K562 (cell line): ENCODE measurements at regions not wholly inside any gene's neighbourhood (a gene's known extent, or its start where the extent isn't known, plus 50 kb on each side); places are given as distances from the start of the nearest gene placed in this dataset.

Experiments
- BRD4 ChIP-seq: fragments of 200-600 bp; sonication (generic); IDR thresholded peaks from 2 replicates; pipeline ENCODE4 v1.6.1; 2017; ENCODE audit warnings: inconsistent platforms
- COPS2 ChIP-seq: fragments of 450-650 bp; conservative IDR thresholded peaks from 2 replicates; pipeline ENCODE4 v1.6.1; 2016; ENCODE audit warnings: mild to moderate bottlenecking, moderate library complexity
- DIDO1 ChIP-seq: fragments of 450-650 bp; IDR thresholded peaks from 2 replicates; pipeline ENCODE4 v1.6.1; 2016; ENCODE audit warnings: low read depth, missing biosample characterization, missing genetic modification characterization
- ELF1 ChIP-seq: fragments of 200-800 bp; sonication (Bioruptor generic); IDR thresholded peaks from 2 replicates; pipeline ENCODE4 v1.6.1; 2016; ENCODE audit warnings: missing genetic modification characterization, missing compliant biosample characterization
- ELF2 ChIP-seq: fragments of 250-450 bp; sonication (Bioruptor Pico); IDR thresholded peaks from 2 replicates; pipeline ENCODE4 v1.5.0; 2021; ENCODE audit warnings: mild to moderate bottlenecking
- EWSR1 ChIP-seq: fragments of 450-650 bp; IDR thresholded peaks from 2 replicates; pipeline ENCODE4 v1.6.1; 2018; ENCODE audit warnings: borderline replicate concordance, mild to moderate bottlenecking, low read depth, moderate library complexity; ENCODE audit not compliant: partially characterized antibody
- HNRNPUL1 ChIP-seq: fragments of 200-400 bp; formaldehyde crosslinking; IDR thresholded peaks from 2 replicates; pipeline ENCODE4 v1.6.1; 2017; ENCODE audit warnings: low read length
- KLF13 ChIP-seq: fragments of 450-650 bp; IDR thresholded peaks from 2 replicates; pipeline ENCODE4 v1.6.1; 2016; ENCODE audit warnings: missing genetic modification characterization, low read depth, mild to moderate bottlenecking, missing compliant biosample characterization, moderate library complexity, borderline replicate concordance
- KLF16 ChIP-seq: IDR thresholded peaks from 2 replicates; pipeline ENCODE4 v1.6.1; 2016; ENCODE audit warnings: antibody characterized with exemption
- LEF1 ChIP-seq: fragments of 450-650 bp; IDR thresholded peaks from 2 replicates; pipeline ENCODE4 v1.6.1; 2016; ENCODE audit warnings: mild to moderate bottlenecking
- MCM5 ChIP-seq: fragments of 450-650 bp; IDR thresholded peaks from 2 replicates; pipeline ENCODE4 v1.6.1; 2016; ENCODE audit warnings: low read depth
- NELFE ChIP-seq: IDR thresholded peaks from 2 replicates; pipeline ENCODE4 v1.6.1; 2011; ENCODE audit warnings: mild to moderate bottlenecking; ENCODE audit not compliant: insufficient read depth, insufficient read length
- NFE2 ChIP-seq: IDR thresholded peaks from 2 replicates; pipeline ENCODE4 v1.6.1; 2014; ENCODE audit warnings: antibody characterized with exemption, low read depth
- NR2C1 ChIP-seq, 2 experiments: fragments of 450-650 bp; IDR thresholded peaks; 2 replicates each; pipeline ENCODE4 v1.6.1; 2017; ENCODE audit warnings: mild to moderate bottlenecking in 2 of 2, antibody characterized with exemption in 1 of 2, inconsistent platforms in 1 of 2, missing compliant biosample characterization in 1 of 2, missing genetic modification characterization in 1 of 2
- PHF20 ChIP-seq: fragments of 450-650 bp; IDR thresholded peaks from 2 replicates; pipeline ENCODE4 v1.6.1; 2018; ENCODE audit not compliant: partially characterized antibody
- SAFB ChIP-seq: fragments of 200-400 bp; formaldehyde crosslinking; IDR thresholded peaks from 2 replicates; pipeline ENCODE4 v1.6.1; 2017; ENCODE audit warnings: low read depth, low read length, borderline replicate concordance
- ZKSCAN3 ChIP-seq: fragments of 250-450 bp; sonication (Bioruptor Pico); IDR thresholded peaks from 2 replicates; pipeline ENCODE4 v1.4.0; 2020
- ZNF133 ChIP-seq: fragments of 250-450 bp; sonication (Bioruptor Pico); IDR thresholded peaks from 2 replicates; pipeline ENCODE4 v1.4.0; 2020; ENCODE audit warnings: mild to moderate bottlenecking
- ZNF586 ChIP-seq: fragments of 450-650 bp; formaldehyde crosslinking; conservative IDR thresholded peaks from 2 replicates; pipeline ENCODE4 v1.4.0; 2020; ENCODE audit warnings: mild to moderate bottlenecking, moderate library complexity
- TF ChIP-seq, protein P1 (sequence below): fragments of 450-650 bp; formaldehyde crosslinking; IDR thresholded peaks from 2 replicates; pipeline ENCODE4 v1.4.0; 2020; ENCODE audit warnings: mild to moderate bottlenecking, moderate library complexity
- TF ChIP-seq, protein P2 (sequence below): fragments of 250-450 bp; sonication (Bioruptor Pico); IDR thresholded peaks from 2 replicates; pipeline ENCODE4 v1.8.0; 2022; ENCODE audit warnings: moderate library complexity, mild to moderate bottlenecking, inconsistent platforms
- TF ChIP-seq, protein P3 (sequence below): fragments of 250-450 bp; sonication (Bioruptor Pico); IDR thresholded peaks from 2 replicates; pipeline ENCODE4 v1.5.0; 2020; ENCODE audit warnings: mild to moderate bottlenecking, borderline replicate concordance
- TF ChIP-seq, protein P4 (sequence below): fragments of 450-650 bp; IDR thresholded peaks from 2 replicates; pipeline ENCODE4 v1.6.1; 2016; ENCODE audit warnings: low read depth, mild to moderate bottlenecking, moderate library complexity
- TF ChIP-seq, protein P5 (sequence below): IDR thresholded peaks from 2 replicates; pipeline ENCODE4 v1.6.1; 2016; ENCODE audit warnings: missing genetic modification characterization, missing compliant biosample characterization

DNA sequence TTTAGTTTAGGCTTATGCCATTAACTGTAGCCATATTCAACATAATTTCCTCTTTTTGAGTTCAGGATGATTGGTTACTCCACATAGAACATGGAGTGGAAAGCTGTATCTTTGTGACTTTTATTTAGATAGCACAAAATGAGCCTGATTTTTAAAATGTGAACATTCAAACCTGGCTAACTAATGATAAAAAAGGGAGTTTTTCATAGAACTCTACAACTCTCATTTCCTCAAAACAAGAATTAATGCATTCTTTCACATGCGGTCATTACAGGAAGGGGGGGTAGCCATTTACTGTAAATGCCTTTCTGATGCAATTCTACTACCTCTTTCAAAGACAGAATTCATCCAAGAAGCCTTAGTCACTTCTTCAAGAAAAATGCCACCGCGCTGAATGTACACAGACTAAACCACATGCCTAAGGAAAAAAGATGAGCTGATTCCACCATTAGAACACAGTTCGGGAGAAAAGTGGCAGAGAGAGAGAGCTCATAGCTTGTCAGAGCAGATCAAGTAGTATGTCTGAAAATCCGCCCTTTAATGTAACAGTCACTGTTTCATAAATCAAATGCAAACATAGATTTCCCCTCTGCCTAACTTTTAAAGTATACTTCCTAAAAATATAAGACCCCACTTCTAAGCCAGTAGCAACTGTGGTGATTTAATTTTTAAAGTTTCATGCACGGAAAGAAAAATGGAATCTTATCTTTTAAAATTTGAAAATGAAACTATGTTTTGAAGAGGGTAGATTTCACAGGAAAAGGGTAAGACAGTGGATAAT, 226.4 kb upstream of the KLF14 start (continued):
- no peak for TF ChIP-seq KLF16
- TF ChIP-seq, protein P1, sequence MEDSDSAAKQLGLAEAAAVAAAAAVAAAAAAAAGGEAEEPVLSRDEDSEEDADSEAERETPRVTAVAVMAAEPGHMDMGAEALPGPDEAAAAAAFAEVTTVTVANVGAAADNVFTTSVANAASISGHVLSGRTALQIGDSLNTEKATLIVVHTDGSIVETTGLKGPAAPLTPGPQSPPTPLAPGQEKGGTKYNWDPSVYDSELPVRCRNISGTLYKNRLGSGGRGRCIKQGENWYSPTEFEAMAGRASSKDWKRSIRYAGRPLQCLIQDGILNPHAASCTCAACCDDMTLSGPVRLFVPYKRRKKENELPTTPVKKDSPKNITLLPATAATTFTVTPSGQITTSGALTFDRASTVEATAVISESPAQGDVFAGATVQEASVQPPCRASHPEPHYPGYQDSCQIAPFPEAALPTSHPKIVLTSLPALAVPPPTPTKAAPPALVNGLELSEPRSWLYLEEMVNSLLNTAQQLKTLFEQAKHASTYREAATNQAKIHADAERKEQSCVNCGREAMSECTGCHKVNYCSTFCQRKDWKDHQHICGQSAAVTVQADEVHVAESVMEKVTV (CRISPR knock-in tag), result peak; percentile 28; the same call in 1 of the 2 replicates
- TF ChIP-seq, protein P2, sequence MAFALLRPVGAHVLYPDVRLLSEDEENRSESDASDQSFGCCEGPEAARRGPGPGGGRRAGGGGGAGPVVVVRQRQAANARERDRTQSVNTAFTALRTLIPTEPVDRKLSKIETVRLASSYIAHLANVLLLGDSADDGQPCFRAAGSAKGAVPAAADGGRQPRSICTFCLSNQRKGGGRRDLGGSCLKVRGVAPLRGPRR (CRISPR knock-in tag), result no peak
- peak; percentile 74; the same call in 1 of the 2 replicates for TF ChIP-seq LEF1
- peak; percentile 67 for TF ChIP-seq ELF1 (tag)
- no peak for TF ChIP-seq HNRNPUL1
- TF ChIP-seq, protein P3, sequence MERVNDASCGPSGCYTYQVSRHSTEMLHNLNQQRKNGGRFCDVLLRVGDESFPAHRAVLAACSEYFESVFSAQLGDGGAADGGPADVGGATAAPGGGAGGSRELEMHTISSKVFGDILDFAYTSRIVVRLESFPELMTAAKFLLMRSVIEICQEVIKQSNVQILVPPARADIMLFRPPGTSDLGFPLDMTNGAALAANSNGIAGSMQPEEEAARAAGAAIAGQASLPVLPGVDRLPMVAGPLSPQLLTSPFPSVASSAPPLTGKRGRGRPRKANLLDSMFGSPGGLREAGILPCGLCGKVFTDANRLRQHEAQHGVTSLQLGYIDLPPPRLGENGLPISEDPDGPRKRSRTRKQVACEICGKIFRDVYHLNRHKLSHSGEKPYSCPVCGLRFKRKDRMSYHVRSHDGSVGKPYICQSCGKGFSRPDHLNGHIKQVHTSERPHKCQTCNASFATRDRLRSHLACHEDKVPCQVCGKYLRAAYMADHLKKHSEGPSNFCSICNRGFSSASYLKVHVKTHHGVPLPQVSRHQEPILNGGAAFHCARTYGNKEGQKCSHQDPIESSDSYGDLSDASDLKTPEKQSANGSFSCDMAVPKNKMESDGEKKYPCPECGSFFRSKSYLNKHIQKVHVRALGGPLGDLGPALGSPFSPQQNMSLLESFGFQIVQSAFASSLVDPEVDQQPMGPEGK (CRISPR knock-in tag), result no peak
- no peak for TF ChIP-seq ZNF133 (CRISPR knock-in tag)
- TF ChIP-seq, protein P4, sequence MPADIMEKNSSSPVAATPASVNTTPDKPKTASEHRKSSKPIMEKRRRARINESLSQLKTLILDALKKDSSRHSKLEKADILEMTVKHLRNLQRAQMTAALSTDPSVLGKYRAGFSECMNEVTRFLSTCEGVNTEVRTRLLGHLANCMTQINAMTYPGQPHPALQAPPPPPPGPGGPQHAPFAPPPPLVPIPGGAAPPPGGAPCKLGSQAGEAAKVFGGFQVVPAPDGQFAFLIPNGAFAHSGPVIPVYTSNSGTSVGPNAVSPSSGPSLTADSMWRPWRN, result peak; percentile 43; the same call in 1 of the 2 replicates
- TF ChIP-seq ELF2 (CRISPR knock-in tag), result peak; percentile 59; the same call in 1 of the 2 replicates
- TF ChIP-seq, protein P5, sequence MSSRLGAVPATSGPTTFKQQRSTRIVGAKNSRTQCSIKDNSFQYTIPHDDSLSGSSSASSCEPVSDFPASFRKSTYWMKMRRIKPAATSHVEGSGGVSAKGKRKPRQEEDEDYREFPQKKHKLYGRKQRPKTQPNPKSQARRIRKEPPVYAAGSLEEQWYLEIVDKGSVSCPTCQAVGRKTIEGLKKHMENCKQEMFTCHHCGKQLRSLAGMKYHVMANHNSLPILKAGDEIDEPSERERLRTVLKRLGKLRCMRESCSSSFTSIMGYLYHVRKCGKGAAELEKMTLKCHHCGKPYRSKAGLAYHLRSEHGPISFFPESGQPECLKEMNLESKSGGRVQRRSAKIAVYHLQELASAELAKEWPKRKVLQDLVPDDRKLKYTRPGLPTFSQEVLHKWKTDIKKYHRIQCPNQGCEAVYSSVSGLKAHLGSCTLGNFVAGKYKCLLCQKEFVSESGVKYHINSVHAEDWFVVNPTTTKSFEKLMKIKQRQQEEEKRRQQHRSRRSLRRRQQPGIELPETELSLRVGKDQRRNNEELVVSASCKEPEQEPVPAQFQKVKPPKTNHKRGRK (tag), result no peak
- TF ChIP-seq MCM5, result no peak
- TF ChIP-seq NFE2, result peak; percentile 62
- TF ChIP-seq NELFE, result no peak
- TF ChIP-seq PHF20, result no peak
- TF ChIP-seq EWSR1, result no peak
- no peak for TF ChIP-seq DIDO1 (tag)
- no peak for TF ChIP-seq ZNF586 (CRISPR knock-in tag)
- peak; percentile 98 for TF ChIP-seq BRD4
- TF ChIP-seq KLF13 (tag), result no peak
- TF ChIP-seq NR2C1 (IDR thresholded peaks at IDR 0.05), result no peak
- TF ChIP-seq NR2C1 (tag; IDR thresholded peaks at IDR 0.05), result 0 out of 2 replicates have a peak, but pooled peaks have one; percentile 26
- no peak for TF ChIP-seq ZKSCAN3
- no peak for TF ChIP-seq SAFB
- no peak for TF ChIP-seq COPS2
